OCI-LY7 (cell line): ENCODE measurements at regions not wholly inside any gene's neighbourhood (a gene's known extent, or its start where the extent isn't known, plus 50 kb on each side); places are given as distances from the start of the nearest gene placed in this dataset.

Source experiments
- EZH2phosphoT487 ChIP-seq: fragments of 200-600 bp; sonication (generic); IDR thresholded peaks from 2 replicates; pipeline ENCODE4 v1.6.1; 2018; ENCODE audit warnings: low read depth, borderline replicate concordance, mild to moderate bottlenecking, mixed run types, antibody characterized with exemption, low read length, moderate library complexity, mixed read lengths
- TF ChIP-seq, protein P1 (sequence below): fragments of 200-600 bp; sonication (generic); conservative IDR thresholded peaks from 2 replicates; pipeline ENCODE4 v1.5.1; 2014; ENCODE audit warnings: mild to moderate bottlenecking, antibody characterized with exemption, low read length, moderate library complexity, mixed read lengths

DNA sequence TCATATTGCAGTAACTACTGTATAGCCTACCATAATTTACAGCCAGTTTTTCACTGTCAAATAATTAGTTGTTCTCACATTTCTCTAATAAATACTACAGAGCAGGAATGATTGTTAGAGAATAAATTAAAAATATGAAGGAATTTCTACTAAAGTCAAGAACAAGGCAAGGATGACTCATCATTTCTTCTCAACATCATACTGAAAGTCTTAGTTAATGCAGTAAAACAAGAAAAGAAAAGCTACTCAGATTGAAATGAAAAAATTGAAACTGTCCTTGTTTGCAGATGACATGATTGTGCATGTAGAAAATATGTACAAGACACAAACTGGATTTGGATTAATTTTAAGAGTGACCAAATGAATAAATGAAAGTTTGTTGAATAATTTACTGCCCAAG is 608.2 kb downstream of the NSUN3 start:
- TF ChIP-seq, protein P1, sequence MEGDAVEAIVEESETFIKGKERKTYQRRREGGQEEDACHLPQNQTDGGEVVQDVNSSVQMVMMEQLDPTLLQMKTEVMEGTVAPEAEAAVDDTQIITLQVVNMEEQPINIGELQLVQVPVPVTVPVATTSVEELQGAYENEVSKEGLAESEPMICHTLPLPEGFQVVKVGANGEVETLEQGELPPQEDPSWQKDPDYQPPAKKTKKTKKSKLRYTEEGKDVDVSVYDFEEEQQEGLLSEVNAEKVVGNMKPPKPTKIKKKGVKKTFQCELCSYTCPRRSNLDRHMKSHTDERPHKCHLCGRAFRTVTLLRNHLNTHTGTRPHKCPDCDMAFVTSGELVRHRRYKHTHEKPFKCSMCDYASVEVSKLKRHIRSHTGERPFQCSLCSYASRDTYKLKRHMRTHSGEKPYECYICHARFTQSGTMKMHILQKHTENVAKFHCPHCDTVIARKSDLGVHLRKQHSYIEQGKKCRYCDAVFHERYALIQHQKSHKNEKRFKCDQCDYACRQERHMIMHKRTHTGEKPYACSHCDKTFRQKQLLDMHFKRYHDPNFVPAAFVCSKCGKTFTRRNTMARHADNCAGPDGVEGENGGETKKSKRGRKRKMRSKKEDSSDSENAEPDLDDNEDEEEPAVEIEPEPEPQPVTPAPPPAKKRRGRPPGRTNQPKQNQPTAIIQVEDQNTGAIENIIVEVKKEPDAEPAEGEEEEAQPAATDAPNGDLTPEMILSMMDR, result no peak
- TF ChIP-seq EZH2phosphoT487, result no peak
